ENCODE measurements at regions not wholly inside any gene's neighbourhood (a gene's known extent, or its start where the extent isn't known, plus 50 kb on each side); places are given as distances from the start of the nearest gene placed in this dataset.

- DNase-seq, result no peak
Measured at GRCh38 chr2:153196378-153197058, 282.0 kb downstream of the RPRM start.

DNA sequence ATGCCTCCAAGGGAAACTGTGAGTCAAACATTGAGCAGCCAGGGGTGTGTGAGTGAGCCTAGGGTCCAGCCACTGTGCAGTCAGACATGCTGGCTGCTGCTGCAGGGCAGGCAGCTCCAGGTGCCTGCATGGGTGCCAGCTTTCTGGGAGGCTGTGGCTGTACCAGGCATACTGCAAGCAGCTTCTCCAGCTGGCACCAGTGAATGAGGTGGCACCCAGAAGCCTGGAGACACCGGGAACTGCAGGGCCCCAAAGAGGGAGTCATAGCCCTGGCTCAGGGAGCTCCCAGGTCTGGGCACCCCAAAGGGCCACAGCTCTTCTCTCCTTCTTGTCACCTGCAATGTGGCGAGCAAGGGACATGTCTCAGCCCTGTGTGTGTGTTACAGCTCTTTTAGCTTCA lies 283.2 kb downstream of the RPRM start:
- DNase-seq, result no peak

DNA sequence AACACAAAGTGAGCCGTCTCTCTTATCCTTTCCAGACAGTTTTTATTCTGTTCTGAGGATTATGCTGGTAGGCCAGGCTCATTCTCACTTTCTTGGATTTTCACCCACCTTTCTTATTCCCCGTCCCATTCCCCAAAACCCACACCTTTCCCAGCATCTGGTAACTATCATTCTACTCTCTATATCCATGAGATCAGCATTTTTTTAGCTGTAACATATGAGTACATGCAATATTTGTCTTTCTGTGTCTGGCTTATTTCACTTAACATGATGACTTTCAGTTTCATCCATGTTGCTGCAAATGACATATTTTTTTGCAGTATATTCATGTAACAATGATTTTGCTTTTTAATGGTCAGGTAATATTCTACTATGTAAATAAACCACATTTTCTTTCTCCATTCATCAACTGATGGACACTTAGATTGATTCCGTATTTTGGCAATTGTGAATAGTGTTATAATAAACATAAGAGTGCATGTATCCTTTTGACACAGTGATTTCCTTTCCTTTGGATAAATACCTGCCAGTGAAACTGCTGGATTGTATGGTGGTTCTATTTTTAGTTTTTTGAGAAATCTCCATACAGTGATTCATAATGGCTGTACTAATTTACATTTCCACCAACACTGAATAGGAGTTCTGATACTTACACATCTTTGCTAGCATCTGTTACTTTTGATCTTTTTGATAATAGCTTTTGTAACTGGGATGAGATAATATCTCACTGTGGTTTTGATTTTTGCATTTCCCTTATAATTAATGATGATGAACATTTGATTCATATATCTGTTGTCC lies 289.3 kb downstream of the RPRM start:
- no peak for DNase-seq

DNA sequence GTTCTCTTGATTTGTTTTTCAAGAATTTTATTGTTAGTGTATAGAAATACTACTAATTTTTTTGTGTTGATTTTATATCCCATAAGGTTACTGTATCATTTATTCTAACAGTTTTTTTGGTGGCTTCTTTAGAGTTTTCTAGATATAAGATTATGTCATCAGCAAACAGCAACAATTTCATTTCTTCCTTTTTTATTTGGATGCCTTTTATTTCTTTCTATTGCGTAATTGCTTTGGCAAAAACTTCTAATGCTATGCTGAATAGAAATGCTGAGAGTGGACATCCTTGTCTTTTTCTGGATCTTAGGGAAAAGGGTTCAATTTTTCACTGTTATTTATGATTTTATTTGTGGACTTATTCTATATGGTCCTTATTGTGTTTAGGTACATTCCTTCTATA lies 298.8 kb downstream of the RPRM start:
- DNase-seq, result no peak

DNA sequence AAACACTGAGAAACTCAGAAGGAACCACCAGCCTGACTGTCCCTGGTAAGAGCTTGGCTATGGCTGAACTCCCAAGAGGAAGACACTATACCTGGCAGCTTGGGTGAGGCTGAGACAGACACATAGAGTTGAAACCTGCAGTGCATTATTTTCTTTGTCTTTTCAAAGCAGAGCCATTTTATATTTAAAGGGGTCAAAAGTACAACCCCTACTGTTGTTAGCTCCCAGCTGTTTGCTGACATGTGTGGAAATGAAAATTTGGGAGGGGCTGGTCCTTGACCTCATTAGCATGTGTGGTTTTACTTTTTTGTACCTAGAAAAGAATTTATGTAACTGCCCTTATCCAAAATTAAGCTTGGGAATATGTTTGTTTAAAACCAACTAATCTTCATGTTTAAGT lies 309.0 kb downstream of the RPRM start:
- no peak for DNase-seq

- DNase-seq, result no peak
Measured at GRCh38 chr2:153165021-153165420, 313.5 kb downstream of the RPRM start.

DNA sequence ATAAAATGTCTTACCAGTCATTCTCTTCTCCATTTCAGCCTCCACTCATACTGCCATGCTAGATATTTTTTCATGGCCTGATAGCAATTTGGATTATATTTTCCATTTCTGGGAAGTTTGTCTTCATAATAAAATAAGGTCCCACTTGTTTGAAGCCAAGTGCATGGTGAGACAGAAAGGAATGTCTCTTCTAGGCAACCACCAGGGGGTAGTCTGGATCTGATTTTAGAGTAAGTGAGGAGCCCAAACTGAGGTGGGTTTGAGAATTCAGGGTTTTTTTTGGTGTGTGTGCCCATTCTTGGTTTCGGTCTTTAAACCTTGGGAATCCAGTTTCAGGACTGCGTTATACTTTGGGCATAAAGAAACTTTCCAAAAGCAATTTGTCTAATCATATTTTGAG lies 315.5 kb downstream of the RPRM start:
- peak in 8 of 56 donors; percentile 0 to 12 (median 4) for DNase-seq

DNA sequence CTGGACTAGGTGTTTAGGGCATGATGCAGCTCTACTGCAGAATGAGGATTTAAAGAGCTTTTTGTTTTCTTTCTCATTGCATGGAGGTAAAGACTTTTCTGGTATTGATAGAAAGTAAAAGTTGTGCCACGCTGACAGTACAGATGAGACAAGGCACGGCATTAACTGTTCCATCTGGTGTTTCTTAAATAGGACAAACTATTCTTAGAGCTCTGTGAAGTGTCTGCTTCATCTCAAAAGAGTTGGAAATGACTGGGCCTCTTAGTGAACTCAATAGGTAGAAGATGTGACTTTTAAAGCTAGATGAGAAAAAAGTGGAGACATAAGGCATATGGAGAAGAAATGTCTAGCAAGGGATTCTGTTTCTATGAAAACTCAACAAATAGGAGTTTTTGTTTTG lies 321.8 kb downstream of the RPRM start:
- DNase-seq, result no peak

DNA sequence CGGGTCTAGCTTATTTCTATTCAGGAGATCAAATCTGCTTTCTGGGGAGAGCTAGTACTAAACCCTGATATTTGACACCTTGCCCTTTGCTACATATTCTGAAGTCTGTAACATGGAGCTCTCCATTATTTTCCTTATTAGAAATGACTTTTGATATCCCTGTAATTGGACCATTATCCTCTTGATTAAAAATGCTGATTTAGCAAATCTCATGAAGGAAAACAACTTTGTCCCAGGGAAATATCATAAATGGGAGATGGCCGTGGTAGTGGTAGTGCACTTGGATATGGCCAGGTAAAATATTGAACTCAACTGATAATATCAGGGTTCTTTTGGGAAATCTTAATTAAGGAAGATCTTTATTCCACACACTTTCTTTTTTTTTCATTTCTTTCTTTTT lies 326.5 kb downstream of the RPRM start:
- DNase-seq, result no peak

DNA sequence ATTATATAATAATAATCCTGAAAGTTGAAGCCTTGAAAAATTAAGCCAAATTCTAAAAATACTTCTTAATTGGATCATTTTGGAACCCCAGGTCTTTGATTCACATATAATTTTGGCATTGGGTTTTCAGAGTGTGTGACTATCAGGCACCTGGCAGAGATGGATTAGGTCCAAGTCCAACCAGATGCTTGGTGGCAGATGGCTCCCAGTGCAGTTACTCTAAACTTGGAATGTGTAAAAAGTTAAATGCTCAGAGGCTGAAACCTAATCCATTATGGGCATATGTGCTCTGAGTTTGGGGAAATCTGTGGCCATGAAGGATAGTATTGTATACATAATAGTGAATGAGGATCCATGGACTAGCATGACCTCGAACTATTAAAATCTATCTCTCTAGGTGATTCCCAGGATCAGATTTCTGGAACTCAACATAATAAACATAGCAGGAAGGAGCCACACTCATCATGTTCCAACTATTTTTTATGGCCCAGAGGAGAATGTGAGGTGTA lies 333.0 kb downstream of the RPRM start:
- DNase-seq, result peak in 1 of 56 donors; percentile 2

DNA sequence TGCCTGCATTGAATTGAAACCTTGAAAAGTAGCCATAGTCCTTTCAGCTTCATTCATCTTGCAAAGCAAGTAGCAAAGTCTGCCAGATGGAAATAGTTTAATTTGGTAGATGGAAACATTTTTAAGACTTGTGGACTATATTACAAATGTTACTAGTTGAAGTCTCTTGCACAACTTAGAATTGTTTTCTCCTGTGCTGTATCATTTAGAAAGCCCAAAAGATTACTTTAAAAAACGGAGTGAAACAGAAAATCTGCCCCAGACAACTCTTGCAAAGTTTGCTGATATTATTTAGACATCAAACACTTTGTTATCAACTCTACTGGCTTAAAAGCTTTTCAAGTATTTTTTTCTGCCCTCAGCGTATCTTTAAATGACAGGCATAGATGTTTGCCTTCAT lies 335.0 kb downstream of the RPRM start:
- DNase-seq, result no peak

DNA sequence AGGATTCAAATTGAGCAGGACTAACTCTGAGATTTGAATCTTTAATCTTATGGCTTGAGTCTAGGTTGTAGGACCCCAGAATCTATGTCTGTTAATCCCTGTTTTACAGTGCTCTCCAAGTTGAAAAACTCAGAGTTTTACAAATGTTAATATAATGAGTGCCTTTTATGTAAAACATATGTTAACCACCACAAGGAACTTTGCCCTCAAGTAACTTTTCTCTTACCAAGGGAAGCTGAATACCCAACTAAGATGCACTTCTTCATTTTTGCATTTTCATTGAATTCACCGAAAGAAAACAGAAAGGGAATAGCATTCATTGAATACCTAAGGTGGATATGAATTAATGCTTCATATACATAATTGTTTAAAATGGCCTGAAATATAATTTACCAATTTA lies 338.1 kb downstream of the RPRM start:
- DNase-seq, result no peak

- DNase-seq, result no peak
Measured at GRCh38 chr2:153138651-153139375, 339.7 kb downstream of the RPRM start.

DNA sequence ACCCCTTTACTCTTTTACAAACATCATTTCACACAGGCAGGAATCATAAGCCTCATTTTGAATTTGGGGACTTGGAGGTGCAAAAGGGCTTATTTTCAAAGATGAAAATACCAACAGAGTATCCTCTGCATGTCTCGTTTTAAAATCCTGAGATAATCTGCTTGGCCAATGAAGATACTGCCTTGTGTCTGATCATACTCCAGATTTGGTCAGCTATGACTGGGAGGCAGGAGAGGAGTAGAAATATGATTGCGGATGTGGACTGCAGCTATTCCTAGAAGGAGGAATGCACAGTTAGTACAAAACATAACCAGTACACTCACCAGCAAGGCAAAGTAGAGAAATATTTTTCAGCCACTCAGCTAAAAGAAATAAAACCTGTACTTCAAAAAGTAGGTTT lies 342.3 kb downstream of the RPRM start:
- no peak for DNase-seq

DNA sequence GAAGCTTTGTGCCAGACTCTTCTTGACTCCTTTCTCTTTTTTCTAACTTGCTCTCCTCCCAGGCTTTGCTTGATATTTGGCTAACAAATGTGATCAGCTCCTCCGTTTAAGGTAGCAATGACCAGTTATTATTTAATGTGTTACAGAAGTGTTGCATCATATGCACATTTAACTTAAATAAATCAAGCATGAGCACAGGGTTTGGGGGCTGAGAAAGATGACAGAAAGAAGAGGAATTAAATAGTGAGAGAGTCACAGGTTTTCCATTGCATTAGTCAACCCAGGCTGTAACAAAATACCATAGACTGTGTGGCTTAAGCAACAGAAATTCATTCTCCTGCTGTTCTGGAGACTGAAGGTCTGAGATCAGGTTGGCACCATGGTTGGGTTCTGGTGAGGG lies 343.8 kb downstream of the RPRM start:
- no peak for DNase-seq

DNA sequence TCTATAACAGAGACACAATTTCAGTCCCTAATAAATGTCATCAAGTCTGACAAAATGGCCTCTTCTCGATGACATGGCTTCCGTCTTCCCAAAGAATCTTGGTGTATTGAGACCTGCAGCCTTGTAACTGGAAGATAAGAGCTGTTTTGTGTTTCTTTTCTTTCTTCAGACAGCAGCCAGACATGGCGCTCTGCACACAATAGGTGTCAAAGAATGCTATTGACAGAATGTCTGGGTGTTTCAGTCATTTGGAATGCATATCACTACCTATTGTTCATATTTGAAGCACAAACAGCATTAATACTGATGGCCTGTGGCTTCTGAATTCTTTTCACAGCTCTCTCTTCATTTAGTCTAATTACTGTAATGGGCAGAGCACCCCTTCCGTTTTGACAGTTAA lies 344.8 kb downstream of the RPRM start:
- no peak for DNase-seq

- DNase-seq, result no peak
Measured at GRCh38 chr2:153132418-153132817, 346.1 kb downstream of the RPRM start.

- no peak for DNase-seq
Measured at GRCh38 chr2:153115141-153115540, 363.4 kb downstream of the RPRM start.

DNA sequence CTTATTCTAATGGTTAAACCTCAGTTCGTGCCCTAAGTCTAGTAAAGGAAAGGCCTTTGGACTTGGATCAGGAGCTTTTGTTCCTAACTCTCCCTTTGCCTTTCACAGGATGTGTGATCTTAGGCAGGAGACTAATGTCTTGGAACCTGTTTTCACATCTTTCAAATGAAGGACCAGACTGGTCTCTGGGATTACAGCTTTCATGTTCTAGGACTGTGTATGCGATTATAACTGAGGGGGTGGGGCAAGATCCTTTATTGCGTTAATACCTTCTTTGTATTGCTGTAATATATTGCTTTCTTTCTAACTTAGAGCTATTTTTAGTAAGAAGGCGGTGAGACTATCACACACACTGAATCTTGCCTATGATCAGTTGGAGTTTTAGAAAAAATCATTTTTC lies 368.1 kb downstream of the RPRM start:
- no peak for DNase-seq

- no peak for DNase-seq
Measured at GRCh38 chr2:153109793-153110192, 368.8 kb downstream of the RPRM start.

- DNase-seq, result no peak
Measured at GRCh38 chr2:153106802-153107477, 371.6 kb downstream of the RPRM start.

All from nucleus accumbens (tissue), 56 donors.